ENCODE measurements at regions not wholly inside any gene's neighbourhood (a gene's known extent, or its start where the extent isn't known, plus 50 kb on each side); places are given as distances from the start of the nearest gene placed in this dataset.
"Not testable (repeated sequence)": the region's sequence is repeated elsewhere in the genome, so short reads cannot be mapped to it uniquely, and the experiment has no call there.

- no peak for DNase-seq (ENCODE audit: low spot score)
These were observed 1319.9 kb downstream of the BRD1 start for GRCh38 chr22:48507595-48508350.

GRCh38 chr22:48507171-48507570, 1320.5 kb downstream of the BRD1 start:
- DNase-seq (ENCODE audit: low spot score) = no peak

- no peak for DNase-seq (ENCODE audit: low spot score)
These were observed 1321.0 kb downstream of the BRD1 start for GRCh38 chr22:48506506-48507145.

GRCh38 chr22:48505891-48506290, 1321.8 kb downstream of the BRD1 start:
- DNase-seq (ENCODE audit: low spot score) = no peak

- no peak for DNase-seq (ENCODE audit: low spot score)
These were observed 1323.0 kb downstream of the BRD1 start for GRCh38 chr22:48504519-48505140.

- no peak for DNase-seq (ENCODE audit: low spot score)
These were observed 1323.8 kb downstream of the BRD1 start for GRCh38 chr22:48503876-48504275.

GRCh38 chr22:48503035-48503625, 1324.5 kb downstream of the BRD1 start:
- no peak for DNase-seq (ENCODE audit: low spot score)

- no peak for DNase-seq (ENCODE audit: low spot score)
These were observed 1326.4 kb downstream of the BRD1 start for GRCh38 chr22:48501231-48501750.

- no peak for DNase-seq (ENCODE audit: low spot score)
These were observed 1327.0 kb downstream of the BRD1 start for GRCh38 chr22:48500471-48501230.

GRCh38 chr22:48499456-48500425, 1327.9 kb downstream of the BRD1 start:
- DNase-seq (ENCODE audit: low spot score) = no peak

GRCh38 chr22:48498526-48499331, 1328.9 kb downstream of the BRD1 start:
- no peak for DNase-seq (ENCODE audit: low spot score)

GRCh38 chr22:48497743-48498520, 1329.7 kb downstream of the BRD1 start:
- DNase-seq (ENCODE audit: low spot score) = not testable (repeated sequence)

- no peak for DNase-seq (ENCODE audit: low spot score)
These were observed 1330.6 kb downstream of the BRD1 start for GRCh38 chr22:48496987-48497650.

- DNase-seq (ENCODE audit: low spot score) = no peak
These were observed 1331.3 kb downstream of the BRD1 start for GRCh38 chr22:48496226-48496845.

- DNase-seq (ENCODE audit: low spot score) = no peak
These were observed 1332.0 kb downstream of the BRD1 start for GRCh38 chr22:48495751-48496080.

GRCh38 chr22:48494968-48495750, 1332.5 kb downstream of the BRD1 start:
- DNase-seq (ENCODE audit: low spot score) = no peak

- no peak for DNase-seq (ENCODE audit: low spot score)
These were observed 1333.3 kb downstream of the BRD1 start for GRCh38 chr22:48494256-48494967.
